B cell (primary cell): ENCODE measurements at regions not wholly inside any gene's neighbourhood (a gene's known extent, or its start where the extent isn't known, plus 50 kb on each side); places are given as distances from the start of the nearest gene placed in this dataset.

Experiments
- ATAC-seq: fragments of 200-7000 bp; cut with Tn5 transposase; one replicate; pipeline ENCODE4 v1.10.0; 2021; ENCODE audit warnings: low read depth, mild to moderate bottlenecking, moderate number of reproducible peaks, moderate library complexity
- CTCF ChIA-PET: fragments of 350-600 bp; sonication (Branson Sonifier 250); formaldehyde crosslinking; loops from one replicate; lab custom pipeline; 2021; ENCODE audit warnings: antibody characterized with exemption, inconsistent platforms; lab: Charles Lee
- POLR2A ChIA-PET: fragments of 350-600 bp; sonication (Branson Sonifier 250); formaldehyde crosslinking; loops from one replicate; lab custom pipeline; 2021; ENCODE audit warnings: antibody characterized with exemption; lab: Charles Lee
- DNase-seq: peaks from one replicate; pipeline ENCODE4 v3.0.0; 2013
- H2AFZ ChIP-seq: 2 replicates; pipeline ENCODE4 v1.6.1; 2012; ENCODE audit warnings: mild to moderate bottlenecking, low read depth, low read length; ENCODE audit not compliant: insufficient read depth, poor library complexity, severe bottlenecking
- H3K27ac ChIP-seq, 2 donors: 1 replicate in 1 of 2; 2 replicates in 1 of 2; pipeline ENCODE4 v1.5.1; 2012 to 2013; ENCODE audit warnings: low read length in 2 of 2, mild to moderate bottlenecking in 2 of 2, moderate library complexity in 1 of 2
- H3K27me3 ChIP-seq, 4 experiments: fragments of 200-600 bp in 1 of 4; sonication (generic) in 1 of 4; replicated peaks in 1 of 4; 1 replicate in 2 of 4; 2 replicates in 2 of 4; pipeline versions ENCODE4 v1.6.1 to v1.7.0; 2013 to 2016; ENCODE audit warnings: low read length in 3 of 4, mild to moderate bottlenecking in 2 of 4, mixed read lengths in 1 of 4, moderate library complexity in 1 of 4; ENCODE audit not compliant: insufficient read depth in 4 of 4, control insufficient read depth in 3 of 4; ENCODE audit errors: control extremely low read depth in 1 of 4
- H3K36me3 ChIP-seq, 2 experiments: replicated peaks in 1 of 2; 1 replicate in 1 of 2; 2 replicates in 1 of 2; pipeline versions ENCODE4 v1.6.1 to v1.7.1; 2013; ENCODE audit warnings: low read length in 1 of 2; ENCODE audit not compliant: insufficient read depth in 2 of 2, control insufficient read depth in 1 of 2; ENCODE audit errors: control extremely low read depth in 1 of 2, extremely low read depth in 1 of 2
- H3K4me1 ChIP-seq, 2 donors: fragments of 200-600 bp in 1 of 2; sonication (generic) in 1 of 2; 1 replicate in 1 of 2; 2 replicates in 1 of 2; pipeline versions ENCODE4 v1.5.1 to v1.6.1; 2013 to 2017; ENCODE audit warnings: low read length in 2 of 2; ENCODE audit not compliant: control insufficient read depth in 2 of 2, insufficient read depth in 2 of 2
- H3K4me2 ChIP-seq: replicated peaks from 2 replicates; pipeline ENCODE3; 2012; ENCODE audit warnings: mild to moderate bottlenecking, low read depth, low read length; ENCODE audit not compliant: poor library complexity, severe bottlenecking
- H3K4me3 ChIP-seq, 5 experiments: fragments of 200-600 bp in 1 of 5; sonication (generic) in 1 of 5; 1 replicate in 3 of 5; 2 replicates in 2 of 5; pipeline versions ENCODE4 v1.5.1 to v1.7.0; 2011 to 2016; ENCODE audit warnings: low read length in 4 of 5, mild to moderate bottlenecking in 4 of 5, low read depth in 2 of 5, control low read depth in 1 of 5, moderate library complexity in 1 of 5; ENCODE audit not compliant: insufficient read depth in 1 of 5; ENCODE audit errors: control extremely low read depth in 1 of 5, extremely low read depth in 1 of 5
- H3K79me2 ChIP-seq: fragments of 200-600 bp; sonication (generic); one replicate; pipeline ENCODE4 v1.6.0; 2016; ENCODE audit warnings: low read length; ENCODE audit not compliant: control insufficient read depth, insufficient read depth
- H3K9ac ChIP-seq: fragments of 200-600 bp; sonication (generic); 2 replicates; pipeline ENCODE4 v1.6.1; 2017; ENCODE audit warnings: mild to moderate bottlenecking, low read length, moderate library complexity
- H3K9me3 ChIP-seq, 3 donors: one replicate each; pipeline versions ENCODE4 v1.6.1 to v1.7.1; 2013; ENCODE audit warnings: low read length in 2 of 3; ENCODE audit not compliant: control insufficient read depth in 2 of 3, insufficient read depth in 1 of 3; ENCODE audit errors: control extremely low read depth in 1 of 3
- H4K20me1 ChIP-seq: 2 replicates; pipeline ENCODE4 v1.6.0; 2012; ENCODE audit warnings: mild to moderate bottlenecking, low read length; ENCODE audit not compliant: insufficient read depth, control insufficient read depth, poor library complexity, severe bottlenecking
- H3K27ac Mint-ChIP-seq: one replicate; pipeline ENCODE4 v1.8.0; 2021; ENCODE audit warnings: mixed read lengths
- H3K27me3 Mint-ChIP-seq: one replicate; pipeline ENCODE4 v1.8.0; 2021; ENCODE audit warnings: mixed read lengths
- H3K4me1 Mint-ChIP-seq: one replicate; pipeline ENCODE4 v1.8.0; 2021; ENCODE audit warnings: mixed read lengths
- H3K4me3 Mint-ChIP-seq: one replicate; pipeline ENCODE4 v1.8.0; 2021; ENCODE audit warnings: mixed read lengths
- H3K9me3 Mint-ChIP-seq: one replicate; pipeline ENCODE4 v1.8.0; 2022; ENCODE audit warnings: mixed read lengths; ENCODE audit not compliant: insufficient read depth
- CTCF ChIP-seq: fragments of 200-600 bp; IDR thresholded peaks from one replicate; pipeline ENCODE4 v1.8.0; 2022; ENCODE audit warnings: antibody characterized with exemption, mild to moderate bottlenecking
- EZH2 ChIP-seq: IDR thresholded peaks from 2 replicates; pipeline ENCODE4 v1.6.1; 2012; ENCODE audit warnings: borderline replicate concordance, low read depth, mild to moderate bottlenecking, moderate library complexity, low read length; ENCODE audit not compliant: insufficient read depth, poor library complexity, severe bottlenecking
- WGBS: methylation state at CpG from one replicate; pipeline ENCODE4 v1.1.5; 2013; ENCODE audit warnings: missing lambda C conversion rate; ENCODE audit not compliant: insufficient coverage; 5-methylcytosine and 5-hydroxymethylcytosine counted together
- intact Hi-C: fragments of 100-400 bp; cut with micrococcal nuclease; formaldehyde crosslinking; loops from one replicate; pipeline ENCODE4 v1.10.0; 2022

- ChIA-PET CTCF (no interaction called here), POLR2A (no interaction called here)
- ATAC-seq: no peak
- intact Hi-C loops: no loop called here
- Histone ChIP-seq H3K9ac (no peak overlapping the region), H3K4me3 (no peak overlapping the region), H4K20me1 (no peaks in the 10 kb centered on the region), H2AFZ (no peak overlapping the region), H3K9me3 (peaks cover 0 to 5% (median 0%) of the 10 kb centered on the region in 3 donors), H3K79me2 (no peaks in the 10 kb centered on the region), H3K27me3 (no peaks in the 10 kb centered on the region), H3K4me1 (no peaks in the 10 kb centered on the region), H3K4me2 (no peak overlapping the region), H3K36me3 (no peaks in the 10 kb centered on the region), H3K27ac (no peak overlapping the region)
- Mint-ChIP-seq H3K4me1 (no peaks in the 10 kb centered on the region), H3K4me3 (no peak overlapping the region), H3K27ac (no peak overlapping the region), H3K9me3 (peaks cover 2% of the 10 kb centered on the region), H3K27me3 (peaks cover 16% of the 10 kb centered on the region)
- 77% methylated on average over 2 of the region's 2 CpGs for WGBS
- TF ChIP-seq EZH2 (no peak), CTCF (no peak)
- no peak for DNase-seq
Measured at GRCh38 chr1:30465096-30465495, 258.3 kb downstream of the MATN1 start.

DNA sequence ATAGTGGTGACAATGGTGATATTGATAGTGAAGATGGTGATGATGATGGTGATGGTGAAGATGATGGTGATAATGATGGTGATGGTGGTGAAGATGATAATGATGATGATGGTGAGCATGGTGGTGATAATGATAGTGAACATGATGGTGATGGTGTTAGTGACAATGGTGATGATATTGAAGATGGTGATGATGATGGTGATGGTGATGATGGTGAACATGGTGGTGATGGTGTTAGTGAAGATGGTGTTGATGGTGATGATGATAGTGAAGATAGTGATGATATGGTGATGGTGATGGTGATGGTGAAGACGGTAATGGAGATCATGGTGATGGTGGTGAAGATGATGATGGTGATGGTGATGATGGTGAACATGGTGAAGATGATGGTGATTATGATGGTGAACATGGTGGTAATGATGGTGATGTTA, 259.2 kb downstream of the MATN1 start:
- Histone ChIP-seq H2AFZ (no peak overlapping the region), H3K4me3 (no peak overlapping the region), H4K20me1 (no peaks in the 10 kb centered on the region), H3K27ac (no peak overlapping the region), H3K4me2 (no peak overlapping the region), H3K27me3 (no peaks in the 10 kb centered on the region), H3K36me3 (no peaks in the 10 kb centered on the region), H3K79me2 (no peaks in the 10 kb centered on the region), H3K9ac (no peak overlapping the region), H3K4me1 (no peaks in the 10 kb centered on the region), H3K9me3 (peaks cover 0 to 5% (median 0%) of the 10 kb centered on the region in 3 donors)
- DNase-seq: no peak
- no peak for ATAC-seq
- no peak for TF ChIP-seq EZH2
- TF ChIP-seq CTCF: no peak
- Mint-ChIP-seq H3K27ac (no peak overlapping the region), H3K9me3 (peaks cover 2% of the 10 kb centered on the region), H3K27me3 (peaks cover 20% of the 10 kb centered on the region), H3K4me1 (no peaks in the 10 kb centered on the region), H3K4me3 (no peak overlapping the region)
- CTCF ChIA-PET: no interaction called here
- 100% methylated on average over 1 of the region's 1 CpG for WGBS
- POLR2A ChIA-PET: no interaction called here
- intact Hi-C loops: no loop called here
